Renal cortex interstitium (tissue), 11 donors: ENCODE measurements at regions not wholly inside any gene's neighbourhood (a gene's known extent, or its start where the extent isn't known, plus 50 kb on each side); places are given as distances from the start of the nearest gene placed in this dataset.

ENCODE experiments used
- DNase-seq, 11 donors: peaks; one replicate each; pipeline ENCODE4 v3.0.0-alpha.2; 2013; ENCODE audit warnings: low read depth in 9 of 11, low spot score in 4 of 11; ENCODE audit errors: extremely low read depth in 1 of 11

- no peak for DNase-seq
Observed at GRCh38 chr2:144143294-144144151, 376.4 kb downstream of the ZEB2 start.

- peak in 2 of 11 donors; percentile 19 to 27 for DNase-seq
Observed at GRCh38 chr2:144140891-144141290, 379.0 kb downstream of the ZEB2 start.

- no peak for DNase-seq
Observed at GRCh38 chr2:144137705-144138428, 382.1 kb downstream of the ZEB2 start.

DNA sequence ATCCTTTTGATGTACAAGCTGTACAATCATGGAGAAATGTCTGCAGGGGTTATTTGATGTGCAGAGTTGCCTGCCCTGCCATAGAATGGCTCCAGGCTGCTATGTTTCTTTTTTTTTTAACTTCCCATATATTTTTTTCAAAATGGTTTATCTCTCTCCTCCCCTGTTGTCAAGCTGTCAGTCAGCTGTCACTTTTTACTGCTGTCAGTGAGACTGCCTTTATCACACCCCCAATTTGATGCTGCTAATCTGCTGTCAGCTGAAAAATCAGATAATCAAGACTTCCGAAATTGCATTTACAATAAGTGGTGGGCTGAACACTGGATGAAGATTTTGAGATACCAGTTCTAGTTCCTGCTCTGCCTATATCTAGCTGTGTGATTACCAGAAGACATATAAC lies 382.6 kb downstream of the ZEB2 start:
- DNase-seq, result no peak

GRCh38 chr2:144136297-144137010 lies 383.5 kb downstream of the ZEB2 start:
- DNase-seq, result no peak

DNA sequence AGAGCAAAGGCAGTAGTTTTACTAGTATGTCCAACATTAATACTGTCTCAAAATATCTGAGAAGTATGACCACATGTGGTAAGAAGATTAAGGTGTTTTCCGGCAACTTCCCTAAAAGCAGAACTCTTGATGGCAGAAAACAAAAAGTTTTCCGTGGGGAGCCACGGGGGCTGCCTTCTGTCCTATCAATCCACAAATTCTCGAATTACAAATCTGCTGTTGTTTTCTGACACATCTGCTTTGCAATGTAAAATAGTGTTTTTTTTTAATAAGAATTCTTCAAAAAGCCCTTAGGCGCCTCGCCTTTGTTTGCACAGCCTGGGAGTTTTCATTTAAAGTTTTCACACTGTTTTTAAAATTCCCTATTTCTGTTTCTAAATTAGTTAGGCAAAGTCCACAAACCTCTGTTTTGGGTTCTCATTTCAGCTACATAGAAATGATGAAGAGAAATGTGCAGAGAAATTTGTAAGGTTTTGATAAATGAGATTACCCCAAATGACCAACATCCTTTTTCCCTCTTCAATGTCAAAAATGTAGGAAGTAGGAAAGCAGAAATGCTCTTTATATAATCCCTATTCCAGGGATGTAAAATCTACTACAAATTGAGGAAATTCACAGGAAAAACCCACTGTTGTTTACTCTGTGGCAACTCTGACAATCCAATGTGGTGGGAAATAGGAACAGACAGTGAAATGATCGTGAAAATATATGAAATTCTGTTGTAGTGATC lies 385.8 kb downstream of the ZEB2 start:
- no peak for DNase-seq

DNA sequence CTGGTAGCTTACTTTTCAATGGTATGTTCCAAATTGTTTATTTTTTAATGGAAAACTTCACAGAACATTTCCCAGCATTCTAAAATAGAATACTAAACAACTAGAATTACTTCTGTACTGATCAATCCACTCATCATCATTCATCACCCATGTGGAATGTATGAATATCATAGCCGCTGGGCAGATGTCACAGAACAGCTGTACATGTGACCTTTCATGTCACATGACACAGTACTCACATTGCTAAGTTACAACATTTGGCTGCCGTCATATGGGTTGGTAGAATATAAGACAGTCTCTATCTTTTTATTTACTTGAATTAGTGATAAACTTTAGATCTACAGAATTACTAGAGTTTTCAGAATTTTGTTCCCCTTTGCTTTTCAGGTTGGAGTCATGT lies 387.6 kb downstream of the ZEB2 start:
- no peak for DNase-seq

GRCh38 chr2:144131042-144131441 lies 388.9 kb downstream of the ZEB2 start:
- DNase-seq, result no peak

DNA sequence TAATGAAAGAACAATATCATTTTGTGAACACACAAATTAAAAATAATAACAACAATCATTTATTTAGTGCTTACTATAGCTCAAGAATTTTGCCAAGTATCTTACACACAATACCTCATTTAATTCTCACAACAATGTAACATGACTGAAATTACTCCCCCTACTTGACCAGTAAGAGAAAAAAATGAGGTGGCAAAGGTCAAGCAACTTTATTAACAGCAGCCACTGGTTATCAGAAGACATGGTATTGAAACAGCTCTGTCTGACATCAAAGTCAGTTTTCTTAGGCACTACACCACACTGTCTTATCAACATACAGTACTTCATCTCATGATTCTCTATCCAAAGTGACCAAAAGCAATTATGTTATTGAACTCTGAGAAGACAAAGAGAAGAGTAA lies 389.4 kb downstream of the ZEB2 start:
- no peak for DNase-seq

DNA sequence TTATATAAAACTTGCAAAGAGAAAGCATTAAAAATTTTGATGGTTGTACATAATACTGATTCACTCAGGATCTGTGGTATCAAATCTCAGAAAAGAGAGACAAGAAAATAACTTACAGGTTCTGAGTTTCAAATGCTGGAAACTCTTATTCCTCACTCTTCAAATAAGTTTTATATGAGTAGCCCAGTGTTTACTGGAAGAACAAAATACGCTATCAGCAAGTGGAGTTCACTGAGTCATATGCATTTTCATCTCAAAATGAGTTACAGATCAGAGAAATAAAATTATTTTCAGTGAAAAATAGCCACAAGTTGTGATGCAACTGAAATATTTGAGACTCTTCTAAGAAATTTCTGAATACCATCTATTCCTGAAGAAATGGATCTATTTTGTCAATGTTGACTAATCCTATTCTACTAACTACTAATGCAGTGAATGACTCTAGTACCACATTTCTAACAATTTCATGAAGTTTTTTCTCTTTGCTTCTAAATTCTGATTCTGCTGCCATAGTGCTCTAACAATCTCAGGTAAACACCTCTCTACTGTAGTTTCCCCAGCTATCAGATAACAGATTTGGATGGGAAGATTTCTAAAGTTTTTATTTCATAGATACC lies 391.7 kb downstream of the ZEB2 start:
- DNase-seq, result no peak

- DNase-seq, result no peak
Observed at GRCh38 chr2:144127693-144128092, 392.2 kb downstream of the ZEB2 start.

DNA sequence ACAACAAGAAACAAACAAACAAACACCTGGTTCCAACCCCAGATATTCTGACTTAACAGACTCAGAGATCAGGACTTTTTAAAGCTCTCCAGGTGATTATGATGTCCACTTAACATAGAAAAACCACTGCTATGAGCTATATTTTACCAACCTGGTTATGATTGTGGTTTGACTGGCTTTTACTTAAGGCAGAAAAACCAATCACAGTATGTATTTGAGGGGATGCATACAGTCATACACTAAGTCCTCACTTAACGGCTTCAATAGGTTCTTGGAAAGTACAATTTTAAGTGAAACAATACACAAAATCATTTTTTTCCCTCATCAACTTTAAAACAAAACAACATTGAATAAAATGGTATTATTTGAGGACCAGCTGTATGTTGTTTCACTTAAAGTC lies 393.6 kb downstream of the ZEB2 start:
- DNase-seq, result no peak

- no peak for DNase-seq
Observed at GRCh38 chr2:144125751-144126150, 394.2 kb downstream of the ZEB2 start.

DNA sequence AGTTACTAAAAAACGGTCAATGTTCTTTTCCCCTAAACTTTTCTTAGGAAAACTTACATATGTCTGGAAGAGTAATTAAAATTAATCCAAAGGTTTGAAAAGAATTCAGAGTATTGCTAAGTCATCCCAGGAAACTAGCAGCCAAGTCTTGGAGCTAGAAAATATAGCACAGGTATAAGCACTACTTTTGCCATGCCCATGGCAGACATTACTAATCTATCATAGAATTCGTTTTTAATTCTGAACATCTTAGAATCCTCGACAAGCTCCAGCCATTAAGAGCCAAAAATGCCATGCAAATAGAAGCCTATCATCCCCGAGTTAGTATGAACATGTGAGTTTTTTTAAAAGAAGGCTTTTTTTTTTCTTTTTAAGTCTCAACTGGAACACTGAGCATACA lies 395.0 kb downstream of the ZEB2 start:
- DNase-seq, result no peak

GRCh38 chr2:144120487-144120886 lies 399.4 kb downstream of the ZEB2 start:
- DNase-seq, result no peak

GRCh38 chr2:144117086-144117485 lies 402.8 kb downstream of the ZEB2 start:
- no peak for DNase-seq

DNA sequence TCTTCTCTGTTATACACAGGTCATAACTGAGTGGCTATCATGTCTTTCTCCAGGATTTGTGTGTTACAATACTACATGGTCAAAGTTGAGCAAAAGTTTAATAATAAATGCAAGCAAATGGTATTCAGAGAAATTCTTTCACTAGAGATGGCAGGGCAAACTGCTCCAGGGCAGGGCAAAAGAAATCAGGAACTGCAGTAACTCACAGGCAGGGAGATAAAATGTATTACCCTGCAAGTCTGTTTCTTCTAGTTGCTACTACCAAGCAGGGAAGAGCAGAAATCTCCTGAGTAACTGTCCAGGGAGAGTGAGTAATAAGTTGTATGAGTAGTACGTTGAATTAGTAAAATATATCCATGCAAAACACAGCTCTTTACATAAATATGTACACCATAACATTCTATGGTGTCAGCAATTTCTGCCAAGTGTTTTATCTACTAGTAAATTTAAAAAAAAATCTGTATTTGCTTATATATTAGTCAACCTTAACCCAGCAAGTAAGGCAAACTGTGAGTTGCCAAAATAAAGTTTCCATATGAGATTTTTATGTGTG lies 404.1 kb downstream of the ZEB2 start:
- DNase-seq, result no peak

- no peak for DNase-seq
Observed at GRCh38 chr2:144114760-144115159, 405.2 kb downstream of the ZEB2 start.

GRCh38 chr2:144111437-144111836 lies 408.5 kb downstream of the ZEB2 start:
- DNase-seq, result no peak
